ENCODE measurements at regions not wholly inside any gene's neighbourhood (a gene's known extent, or its start where the extent isn't known, plus 50 kb on each side); places are given as distances from the start of the nearest gene placed in this dataset.

DNA sequence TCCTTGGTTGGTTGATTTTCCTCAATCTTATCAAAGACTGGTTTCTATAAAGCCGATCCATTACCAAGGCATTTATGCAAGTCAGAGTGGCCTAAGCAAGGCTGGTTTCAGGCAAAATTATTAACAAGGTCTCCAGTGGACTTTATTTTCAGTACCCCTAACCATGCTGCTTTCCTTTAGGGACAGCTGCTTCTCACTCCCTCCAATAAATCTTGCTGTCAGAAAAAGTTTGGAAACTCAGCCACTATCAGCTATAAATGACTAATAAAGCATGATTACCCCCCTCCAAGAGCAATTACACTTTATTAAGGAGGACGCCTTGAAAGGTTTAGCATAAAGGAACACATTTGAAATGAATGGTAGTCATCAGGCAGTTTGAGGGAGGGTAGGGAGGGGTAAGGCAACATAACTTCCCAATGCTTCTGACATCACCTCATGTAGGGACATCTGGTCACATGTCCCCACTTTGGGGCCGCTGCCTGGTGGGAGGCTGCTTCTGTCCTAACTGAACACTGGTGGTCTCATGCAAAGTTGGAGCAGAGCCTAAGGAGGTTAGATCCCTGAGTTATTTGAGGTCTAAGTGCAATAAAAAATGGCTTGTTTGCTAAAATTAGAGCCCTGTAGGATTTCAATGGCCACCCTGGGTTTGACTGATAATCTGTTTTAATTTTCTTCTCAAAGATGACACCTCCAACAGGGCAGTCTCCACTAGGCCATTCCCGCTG lies 58.0 kb upstream of the TMEM178A start:
- TF ChIP-seq CTCF (conservative IDR thresholded peaks at IDR 0.05): no peak
- no peak for TF ChIP-seq EZH2 (IDR thresholded peaks at IDR 0.05; ENCODE audit: low read depth)
